HG03103 (cell line): ENCODE measurements at regions not wholly inside any gene's neighbourhood (a gene's known extent, or its start where the extent isn't known, plus 50 kb on each side); places are given as distances from the start of the nearest gene placed in this dataset.
"Not testable (repeated sequence)": the region's sequence is repeated elsewhere in the genome, so short reads cannot be mapped to it uniquely, and the experiment has no call there.

Experiments used
- ATAC-seq: cut with Tn5 transposase; IDR thresholded peaks from one replicate; pipeline ENCODE4 v1.9.1; 2021; ENCODE audit warnings: low read depth; ENCODE audit not compliant: unreplicated experiment

DNA sequence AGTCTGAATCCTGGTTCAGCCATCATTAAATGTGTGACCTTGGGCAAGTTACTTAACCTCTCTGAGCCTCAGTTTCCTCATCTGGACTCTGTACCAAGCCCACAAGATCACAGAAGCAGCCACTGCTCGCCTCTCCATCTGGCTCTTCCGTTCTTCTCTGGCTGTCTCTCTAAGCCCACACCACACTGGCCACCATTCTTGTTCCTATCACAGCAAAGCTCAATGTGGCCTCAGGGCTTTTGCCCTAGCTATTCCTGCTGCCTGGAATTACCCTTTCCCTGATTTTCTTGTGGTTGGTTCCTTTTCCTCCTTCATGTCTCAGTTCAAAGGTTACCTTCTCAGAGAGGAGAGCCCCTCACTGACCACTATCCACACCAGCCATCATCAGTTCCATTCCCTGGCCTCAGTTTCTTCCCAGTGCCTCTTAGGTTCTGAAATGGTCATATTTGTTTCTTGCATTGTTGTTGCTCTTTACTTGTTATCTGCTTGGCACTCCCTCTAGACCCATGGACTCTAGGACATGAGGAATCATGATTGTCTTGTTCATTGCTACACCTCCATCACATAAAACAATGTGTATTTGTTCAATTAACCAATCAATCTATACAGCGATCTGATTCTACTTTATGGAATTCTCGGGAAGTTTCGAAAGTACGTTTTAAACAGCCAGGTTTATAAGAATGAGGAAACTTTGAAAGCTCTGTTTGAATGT is 56.5 kb upstream of the PTPN1 start:
- ATAC-seq = no peak

DNA sequence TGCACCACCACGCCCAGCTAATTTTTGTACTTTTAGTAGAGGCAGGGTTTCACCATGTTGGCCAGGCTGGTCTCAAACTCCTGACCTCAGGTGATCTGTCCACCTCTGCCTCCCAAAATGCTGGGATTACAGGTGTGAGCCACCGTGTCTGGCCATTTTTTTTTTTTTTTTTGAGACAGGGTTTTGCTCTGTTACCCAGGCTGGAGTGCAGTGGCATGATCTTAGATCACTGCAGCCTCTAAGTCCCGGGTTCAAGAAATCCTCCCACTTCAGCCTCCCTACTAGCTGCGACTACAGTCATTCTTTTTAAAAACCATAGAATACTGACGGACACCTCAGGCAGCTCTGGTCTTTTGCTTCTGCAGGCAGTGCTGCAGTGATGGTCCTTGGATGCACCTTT is 54.9 kb upstream of the PTPN1 start:
- ATAC-seq = not testable (repeated sequence)

DNA sequence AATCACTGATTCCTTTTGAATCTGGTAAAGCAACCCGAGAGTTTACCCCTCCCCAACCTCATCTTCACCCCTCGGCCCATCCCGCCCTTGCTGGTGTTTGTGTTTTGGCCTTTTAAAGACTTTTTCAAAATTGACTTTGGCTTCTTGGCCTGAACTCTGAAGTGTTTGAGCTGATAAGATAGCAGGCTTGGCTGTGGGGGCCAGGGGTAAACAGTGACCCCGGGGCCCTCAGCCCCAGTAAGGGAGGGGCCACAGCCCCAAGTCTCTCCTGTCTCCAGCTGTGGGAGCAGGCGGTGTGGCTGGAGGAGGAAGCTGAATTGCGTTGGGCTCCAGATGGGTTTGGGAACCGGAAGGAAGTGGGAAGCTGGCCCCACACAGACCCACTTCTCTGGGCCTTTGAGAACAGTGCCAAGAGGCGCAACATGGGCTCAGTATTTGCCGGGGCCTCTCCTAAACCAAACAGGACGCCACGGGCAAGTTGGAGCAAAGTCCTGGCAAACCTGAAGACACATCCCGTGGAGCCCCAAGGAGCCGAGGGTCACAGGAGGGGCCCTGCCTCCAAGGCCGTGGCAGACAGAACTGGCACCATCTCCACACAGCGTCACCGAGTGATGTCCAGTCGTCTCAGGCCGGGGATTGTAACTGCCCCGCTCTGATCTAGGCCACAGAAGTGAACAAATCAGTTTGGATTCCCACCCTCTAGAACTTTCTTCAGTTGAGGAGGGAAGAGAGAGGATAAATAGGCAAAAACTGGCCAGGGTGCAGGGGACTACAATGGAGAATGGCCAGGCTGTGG is 54.3 kb upstream of the PTPN1 start:
- no peak for ATAC-seq

DNA sequence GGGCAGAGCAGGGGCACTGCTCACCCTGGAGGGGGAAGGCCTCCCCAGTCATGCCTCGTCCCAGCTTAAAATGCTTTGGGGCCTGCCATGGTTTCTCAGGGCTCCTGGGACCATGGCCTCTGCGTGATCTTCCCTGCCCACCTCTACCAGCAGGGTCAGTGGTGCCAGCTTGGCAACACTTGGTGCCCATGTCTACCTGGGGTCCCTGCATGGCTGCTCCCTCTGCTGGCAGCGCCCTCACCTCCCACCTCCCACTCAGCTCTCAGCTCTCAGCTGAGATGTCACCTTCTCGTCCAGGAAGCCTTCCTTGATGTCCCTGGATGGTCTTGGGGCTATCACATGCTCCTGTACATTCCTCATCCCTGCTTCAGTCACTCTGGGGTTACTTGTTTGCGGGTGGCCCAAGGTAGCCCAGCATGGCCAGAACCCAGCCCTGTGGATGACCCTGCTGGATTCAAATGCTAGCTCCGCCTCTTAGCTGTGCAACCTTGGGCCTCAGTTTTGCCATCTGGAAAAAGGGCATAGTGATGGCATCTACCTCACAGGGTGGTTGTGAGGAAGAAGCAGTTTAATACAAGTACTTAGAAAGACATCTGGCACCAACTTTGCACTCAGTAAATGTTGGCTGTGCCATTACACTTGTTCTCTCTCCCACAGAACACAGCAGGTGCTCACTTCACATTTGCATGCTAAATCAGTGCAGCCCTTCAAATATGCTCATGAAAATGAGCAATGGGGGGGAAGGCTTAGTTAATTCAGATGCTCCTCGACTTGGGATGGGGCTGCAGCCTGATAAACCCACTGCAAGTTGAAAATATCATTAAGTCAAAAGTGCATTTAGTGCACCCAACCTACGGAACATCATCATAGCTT is 53.5 kb upstream of the PTPN1 start:
- no peak for ATAC-seq

DNA sequence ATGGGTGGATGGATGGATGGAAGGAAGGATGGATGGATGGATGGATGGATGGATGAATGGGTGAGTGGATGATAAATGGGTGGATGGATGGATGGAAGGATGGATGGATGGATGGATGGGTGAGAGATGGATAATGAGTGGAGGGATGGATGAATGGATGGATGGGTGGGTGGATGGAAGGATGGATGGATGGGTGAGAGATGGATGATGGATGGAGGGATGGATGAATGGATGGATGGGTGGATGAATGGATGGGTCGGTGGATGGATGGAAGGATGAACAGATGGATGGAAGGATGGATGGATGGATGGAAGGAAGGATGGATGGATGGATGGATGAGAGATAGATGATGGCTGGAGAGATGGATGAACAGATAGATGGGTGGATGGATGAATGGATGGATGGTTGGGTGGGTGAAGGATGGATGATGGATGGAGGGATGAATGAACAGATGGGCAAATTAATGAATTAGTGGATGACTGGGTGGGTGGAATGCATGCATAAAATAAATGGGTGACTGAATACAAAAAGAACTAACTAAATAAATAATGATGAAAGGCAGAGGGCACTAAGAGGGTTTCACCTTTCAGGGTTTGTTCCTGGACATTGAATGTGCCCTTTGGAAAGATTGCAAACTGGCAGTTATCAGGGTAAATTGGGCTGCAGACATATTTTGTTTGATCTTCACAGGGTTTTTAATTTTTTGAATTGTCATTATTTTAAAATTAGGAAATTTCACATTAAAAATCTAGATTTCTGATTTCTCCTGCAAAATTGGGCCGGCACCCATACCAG is 50.9 kb upstream of the PTPN1 start:
- no peak for ATAC-seq

DNA sequence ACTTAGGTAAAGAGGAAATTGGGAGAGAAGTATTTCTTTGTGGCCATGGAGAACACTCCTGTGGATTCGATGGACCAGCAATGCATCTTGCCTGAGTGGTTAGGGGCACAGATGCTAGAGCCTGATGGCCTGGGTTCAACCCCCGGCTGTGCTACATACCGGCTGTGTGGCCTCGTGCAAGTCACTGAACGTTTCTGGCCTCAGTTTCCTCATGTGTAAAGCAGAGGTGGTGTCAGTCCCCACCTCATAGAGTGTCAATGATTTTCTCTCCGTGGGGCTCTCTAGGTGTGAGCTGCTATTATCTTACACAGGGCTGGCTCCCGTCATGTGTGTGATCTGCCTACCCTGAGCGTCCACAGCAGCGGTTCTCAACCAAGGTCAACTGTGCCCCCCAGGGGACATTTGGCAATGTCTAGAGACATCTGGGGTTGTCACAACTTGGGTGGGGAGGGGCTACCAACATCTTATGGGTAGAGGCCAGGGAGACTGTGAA is 50.0 kb upstream of the PTPN1 start:
- no peak for ATAC-seq
